ENCODE measurements at regions not wholly inside any gene's neighbourhood (a gene's known extent, or its start where the extent isn't known, plus 50 kb on each side); places are given as distances from the start of the nearest gene placed in this dataset.

DNA sequence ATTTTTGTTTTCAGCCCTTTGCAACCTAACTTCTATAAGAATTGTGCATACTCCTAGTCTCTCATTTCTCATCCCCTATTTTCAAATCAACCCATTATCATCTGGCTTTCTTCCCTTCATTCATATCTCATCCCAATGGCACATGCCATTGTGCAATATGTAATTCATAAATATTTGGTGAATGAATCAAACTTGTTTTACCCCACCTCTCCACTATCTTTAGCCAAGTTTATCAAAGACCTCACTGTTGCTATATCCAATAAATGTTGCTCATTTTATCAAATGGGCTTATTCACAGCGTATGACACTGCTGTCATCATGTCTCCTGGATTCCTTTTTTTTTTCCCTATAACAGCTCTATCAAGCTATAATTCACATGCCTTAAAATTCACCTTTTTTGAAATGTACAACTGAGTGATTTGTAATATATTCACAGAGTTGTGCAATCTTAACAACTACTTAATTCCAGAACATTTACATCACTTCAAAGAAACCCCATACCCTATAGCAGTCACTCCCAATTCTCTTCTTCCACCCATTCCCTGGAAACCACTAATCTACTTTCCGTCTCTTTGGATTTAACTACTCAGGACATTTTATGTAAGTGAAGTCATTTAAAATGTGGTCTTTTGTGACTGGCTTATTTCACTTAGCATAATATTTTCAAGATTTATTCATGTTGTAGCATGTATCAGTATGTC is 214.4 kb upstream of the PAPPA start:
- TF ChIP-seq, protein P1, sequence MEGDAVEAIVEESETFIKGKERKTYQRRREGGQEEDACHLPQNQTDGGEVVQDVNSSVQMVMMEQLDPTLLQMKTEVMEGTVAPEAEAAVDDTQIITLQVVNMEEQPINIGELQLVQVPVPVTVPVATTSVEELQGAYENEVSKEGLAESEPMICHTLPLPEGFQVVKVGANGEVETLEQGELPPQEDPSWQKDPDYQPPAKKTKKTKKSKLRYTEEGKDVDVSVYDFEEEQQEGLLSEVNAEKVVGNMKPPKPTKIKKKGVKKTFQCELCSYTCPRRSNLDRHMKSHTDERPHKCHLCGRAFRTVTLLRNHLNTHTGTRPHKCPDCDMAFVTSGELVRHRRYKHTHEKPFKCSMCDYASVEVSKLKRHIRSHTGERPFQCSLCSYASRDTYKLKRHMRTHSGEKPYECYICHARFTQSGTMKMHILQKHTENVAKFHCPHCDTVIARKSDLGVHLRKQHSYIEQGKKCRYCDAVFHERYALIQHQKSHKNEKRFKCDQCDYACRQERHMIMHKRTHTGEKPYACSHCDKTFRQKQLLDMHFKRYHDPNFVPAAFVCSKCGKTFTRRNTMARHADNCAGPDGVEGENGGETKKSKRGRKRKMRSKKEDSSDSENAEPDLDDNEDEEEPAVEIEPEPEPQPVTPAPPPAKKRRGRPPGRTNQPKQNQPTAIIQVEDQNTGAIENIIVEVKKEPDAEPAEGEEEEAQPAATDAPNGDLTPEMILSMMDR (IDR thresholded peaks at IDR 0.05) = no peak
- no peak for TF ChIP-seq POLR2A (IDR thresholded peaks at IDR 0.05)
- TF ChIP-seq EP300 (IDR thresholded peaks at IDR 0.05) = no peak
- no peaks in the 10 kb centered on the region for H3K27me3 ChIP-seq
- peaks cover 0 to 21% (median 13%) of the 10 kb centered on the region in 4 donors for H3K4me1 ChIP-seq
- no peak overlapping the region for H3K4me3 ChIP-seq
- H3K27ac ChIP-seq = no peak overlapping the region
- no peak for DNase-seq (ENCODE audit: low spot score in 2 of 2)
- no peaks in the 10 kb centered on the region for H3K9me3 ChIP-seq
- H3K36me3 ChIP-seq = no peaks in the 10 kb centered on the region
- WGBS, 2 donors = 54 to 65% methylated on average over 2 of the region's 2 CpGs

DNA sequence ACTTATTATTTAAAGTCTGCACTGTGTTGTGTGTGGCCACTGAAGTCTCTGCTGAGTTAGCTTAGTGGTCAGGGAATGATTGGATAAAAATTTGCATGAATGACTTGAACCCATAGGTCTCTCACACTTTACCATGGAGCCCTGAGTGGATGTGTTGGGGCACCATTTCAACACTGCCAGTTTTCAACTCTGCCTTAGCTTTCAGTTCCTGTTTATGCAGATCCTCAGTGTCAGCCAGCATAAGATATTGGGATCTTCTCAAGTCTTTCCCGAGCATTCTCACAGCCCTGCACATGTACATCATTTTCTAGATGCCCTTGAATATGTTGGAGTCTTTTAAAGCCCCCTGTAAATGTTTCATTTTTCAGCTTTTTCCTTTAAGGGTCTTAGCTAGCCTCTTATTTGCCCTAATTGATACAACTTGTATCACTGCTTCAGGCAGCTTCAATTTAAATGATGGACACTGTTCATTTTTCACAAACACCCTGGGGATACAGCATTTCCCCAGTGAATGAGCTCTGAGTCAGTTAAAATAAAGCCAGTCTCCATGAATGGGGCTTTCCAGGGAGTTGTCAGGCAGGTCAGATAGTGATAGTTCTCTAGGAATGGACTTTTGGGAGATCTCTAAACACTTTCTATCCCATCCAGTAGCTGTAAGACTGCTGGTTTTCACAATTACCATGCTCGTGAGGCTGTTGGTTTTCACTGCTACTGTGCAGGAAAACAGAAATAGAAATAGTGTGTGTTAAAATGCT is 211.9 kb upstream of the PAPPA start:
- Histone ChIP-seq H3K27ac (peak overlapping the region in 3 of 4 donors; percentile 16 to 82 (median 80)), H3K9me3 (no peaks in the 10 kb centered on the region), H3K36me3 (no peaks in the 10 kb centered on the region), H3K4me1 (peaks cover 3 to 32% (median 13%) of the 10 kb centered on the region in 4 donors), H3K27me3 (no peaks in the 10 kb centered on the region), H3K4me3 (no peak overlapping the region)
- TF ChIP-seq EP300 (IDR thresholded peaks at IDR 0.05) (no peak), POLR2A (IDR thresholded peaks at IDR 0.05) (no peak)
- TF ChIP-seq, protein P1 (IDR thresholded peaks at IDR 0.05) = no peak
- WGBS, 2 donors = 47 to 52% methylated on average over 2 of the region's 2 CpGs
- DNase-seq (ENCODE audit: low spot score in 2 of 2) = no peak

DNA sequence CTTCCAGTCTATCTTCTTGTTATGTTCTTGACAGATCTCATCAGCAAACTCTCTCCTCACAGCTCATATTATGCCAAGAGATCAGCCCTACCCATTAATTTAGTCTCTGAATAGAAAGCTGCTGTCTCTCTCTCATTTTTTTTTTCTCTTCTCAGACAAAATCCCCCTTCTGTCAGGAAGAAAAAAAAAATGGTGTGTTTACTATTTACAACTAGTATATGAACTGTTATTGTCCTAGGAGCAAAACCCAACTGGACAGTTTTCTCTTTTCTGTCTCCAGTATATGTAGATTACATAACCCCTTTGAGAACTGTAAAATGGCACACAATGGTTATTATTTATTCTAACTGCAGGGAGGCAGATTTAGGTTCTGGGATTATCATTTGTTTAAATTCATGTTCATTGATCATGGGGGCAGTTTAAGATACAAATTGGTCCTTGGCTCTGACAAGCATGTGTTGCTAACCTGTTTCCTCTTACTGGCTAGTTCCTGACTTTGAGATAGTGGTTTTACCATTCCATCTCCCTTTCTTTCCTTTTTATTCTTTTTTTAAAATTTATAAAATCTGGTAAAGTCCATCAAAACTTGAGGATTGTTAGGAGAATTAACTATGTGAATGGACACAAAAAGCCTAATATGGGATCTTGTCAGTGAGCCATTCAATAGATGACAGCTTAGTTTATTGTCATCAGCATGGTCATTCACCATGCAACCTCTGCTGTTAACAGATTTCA is 210.0 kb upstream of the PAPPA start:
- Histone ChIP-seq H3K9me3 (no peaks in the 10 kb centered on the region), H3K4me3 (no peak overlapping the region), H3K4me1 (peaks cover 3 to 32% (median 13%) of the 10 kb centered on the region in 4 donors), H3K27ac (peak overlapping the region; percentile 28 to 82 (median 74)), H3K27me3 (no peaks in the 10 kb centered on the region), H3K36me3 (no peaks in the 10 kb centered on the region)
- TF ChIP-seq, protein P1 (IDR thresholded peaks at IDR 0.05) = no peak
- TF ChIP-seq POLR2A (IDR thresholded peaks at IDR 0.05) (no peak), EP300 (IDR thresholded peaks at IDR 0.05) (no peak)
- no peak for DNase-seq (ENCODE audit: low spot score in 2 of 2)

DNA sequence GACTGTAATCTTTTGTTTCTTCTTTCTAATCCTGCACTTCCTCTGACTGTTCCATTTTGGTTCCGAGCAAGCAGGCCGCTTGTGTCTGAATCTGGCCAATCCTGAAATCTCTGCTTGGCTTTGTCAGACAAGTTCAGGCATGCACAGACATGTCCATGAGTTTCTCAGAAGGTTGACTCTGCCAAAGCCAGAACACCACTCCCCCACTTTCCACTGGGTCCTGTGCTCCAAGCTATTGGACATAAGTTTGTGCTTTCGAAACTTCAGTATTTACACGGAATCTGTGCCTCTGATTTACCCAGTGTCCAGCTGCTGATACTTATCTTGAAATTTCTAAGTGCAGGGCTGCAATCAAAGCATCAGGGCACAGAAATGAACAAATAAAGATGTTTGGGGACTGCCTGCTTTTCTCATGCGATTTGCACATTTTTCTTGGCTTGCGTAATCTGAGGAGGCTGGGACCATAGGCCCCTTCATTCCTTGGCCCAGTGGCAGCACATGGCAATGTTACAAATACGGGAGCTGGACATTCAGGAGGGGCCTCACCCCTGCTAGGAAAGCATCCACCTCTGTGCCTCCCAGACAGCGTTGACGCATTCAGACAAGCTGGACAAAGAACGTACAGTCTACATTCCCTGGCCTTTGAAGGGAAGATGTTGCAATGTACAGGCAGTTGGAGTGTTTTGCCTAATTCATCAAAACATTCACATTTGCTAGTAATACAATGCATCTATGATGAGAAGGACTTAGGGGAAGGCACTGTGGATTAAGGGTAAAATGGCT is 209.2 kb upstream of the PAPPA start:
- H3K27ac ChIP-seq = peak overlapping the region; percentile 51 to 82 (median 74)
- no peaks in the 10 kb centered on the region for H3K36me3 ChIP-seq
- H3K4me1 ChIP-seq = peaks cover 3 to 32% (median 13%) of the 10 kb centered on the region in 4 donors
- TF ChIP-seq, protein P1 (IDR thresholded peaks at IDR 0.05) = no peak
- TF ChIP-seq EP300 (IDR thresholded peaks at IDR 0.05) = peak in 1 of 2 donors; percentile 94
- DNase-seq (ENCODE audit: low spot score in 2 of 2) = peak; percentile 51 to 72
- no peak overlapping the region for H3K4me3 ChIP-seq
- no peaks in the 10 kb centered on the region for H3K27me3 ChIP-seq
- no peaks in the 10 kb centered on the region for H3K9me3 ChIP-seq
- WGBS, 2 donors = 22 to 26% methylated on average over 10 of the region's 10 CpGs

Measured in tibial nerve (tissue), 4 donors.